Keratinocyte (primary cell): ENCODE measurements at regions not wholly inside any gene's neighbourhood (a gene's known extent, or its start where the extent isn't known, plus 50 kb on each side); places are given as distances from the start of the nearest gene placed in this dataset.

ENCODE experiments used
- CTCF ChIP-seq, 3 experiments: IDR thresholded peaks in 1 of 3; conservative IDR thresholded peaks in 1 of 3; optimal IDR thresholded peaks in 1 of 3; 2 replicates in 2 of 3; 3 replicates in 1 of 3; pipeline versions ENCODE3 to v1.5.1; 2011; ENCODE audit warnings: low read length in 3 of 3, mild to moderate bottlenecking in 3 of 3, moderate library complexity in 2 of 3, control low read depth in 1 of 3, inconsistent platforms in 1 of 3; ENCODE audit not compliant: insufficient read depth in 2 of 3; ENCODE audit errors: extremely low read depth in 1 of 3
- EZH2 ChIP-seq: IDR thresholded peaks from one replicate; pipeline ENCODE4 v1.6.1; 2012; ENCODE audit warnings: inconsistent platforms, mild to moderate bottlenecking, low read length, moderate library complexity

GRCh38 chr12:105929192-105929591 is 209.6 kb downstream of the NUAK1 start:
- TF ChIP-seq CTCF (optimal IDR thresholded peaks at IDR 0.05 in 1 of 3, IDR thresholded peaks at IDR 0.05 in 1 of 3, conservative IDR thresholded peaks at IDR 0.05 in 1 of 3; ENCODE audit: extremely low read depth in 1 of 3, insufficient read depth in 2 of 3, low read length in 3 of 3) = no peak
- no peak for TF ChIP-seq EZH2
